ENCODE measurements at regions not wholly inside any gene's neighbourhood (a gene's known extent, or its start where the extent isn't known, plus 50 kb on each side); places are given as distances from the start of the nearest gene placed in this dataset.
"Not testable (repeated sequence)": the region's sequence is repeated elsewhere in the genome, so short reads cannot be mapped to it uniquely, and the experiment has no call there.

- DNase-seq (ENCODE audit: low spot score), result no peak
These were observed 276.0 kb downstream of the SOX2 start for GRCh38 chr3:181987736-181988135.

- DNase-seq (ENCODE audit: low spot score), result no peak
These were observed 287.1 kb downstream of the SOX2 start for GRCh38 chr3:181998828-181999227.

GRCh38 chr3:181999314-181999713 is 287.6 kb downstream of the SOX2 start:
- no peak for DNase-seq (ENCODE audit: low spot score)

GRCh38 chr3:182000447-182000846 is 288.7 kb downstream of the SOX2 start:
- DNase-seq (ENCODE audit: low spot score), result no peak

- DNase-seq (ENCODE audit: low spot score), result no peak
These were observed 293.5 kb downstream of the SOX2 start for GRCh38 chr3:182005219-182005618.

DNA sequence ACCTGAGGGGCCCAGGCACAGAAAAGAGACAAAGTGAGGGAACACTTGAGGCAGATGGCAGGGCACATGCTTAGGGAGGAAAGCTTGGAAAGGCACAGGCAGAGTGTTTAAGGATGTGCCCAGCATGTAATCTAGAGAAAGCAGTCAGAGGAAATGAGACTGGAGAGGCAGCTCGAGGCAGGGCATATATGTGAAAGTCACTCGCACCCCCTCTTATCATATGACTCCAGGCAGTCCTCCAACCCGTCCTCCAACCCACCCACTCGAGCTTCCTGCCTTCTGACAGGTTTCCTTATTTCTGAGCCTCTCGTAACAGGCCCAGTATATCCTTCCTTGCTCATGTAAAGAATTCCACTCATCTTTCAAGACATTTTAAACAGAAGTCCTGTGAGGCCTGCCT is 294.0 kb downstream of the SOX2 start:
- no peak for DNase-seq (ENCODE audit: low spot score)

DNA sequence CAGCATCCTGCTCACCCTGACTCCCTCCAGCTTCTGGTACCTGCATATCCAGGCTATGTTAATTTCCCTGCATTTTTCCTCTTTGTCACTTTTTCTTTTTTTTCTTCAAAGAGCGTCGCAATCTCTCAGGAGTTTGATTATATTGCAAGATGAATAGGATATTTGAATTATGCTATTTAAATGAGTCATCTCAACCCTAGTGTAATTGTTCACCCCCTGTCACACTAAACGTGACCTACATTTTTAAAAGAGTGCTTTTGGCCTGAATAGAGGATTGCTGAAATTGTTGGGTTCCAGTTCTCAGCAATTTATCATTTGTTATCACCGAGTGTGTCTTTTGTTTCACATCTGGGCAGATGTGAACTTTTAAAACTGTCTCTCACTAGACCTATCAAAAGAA is 294.7 kb downstream of the SOX2 start:
- no peak for DNase-seq (ENCODE audit: low spot score)

DNA sequence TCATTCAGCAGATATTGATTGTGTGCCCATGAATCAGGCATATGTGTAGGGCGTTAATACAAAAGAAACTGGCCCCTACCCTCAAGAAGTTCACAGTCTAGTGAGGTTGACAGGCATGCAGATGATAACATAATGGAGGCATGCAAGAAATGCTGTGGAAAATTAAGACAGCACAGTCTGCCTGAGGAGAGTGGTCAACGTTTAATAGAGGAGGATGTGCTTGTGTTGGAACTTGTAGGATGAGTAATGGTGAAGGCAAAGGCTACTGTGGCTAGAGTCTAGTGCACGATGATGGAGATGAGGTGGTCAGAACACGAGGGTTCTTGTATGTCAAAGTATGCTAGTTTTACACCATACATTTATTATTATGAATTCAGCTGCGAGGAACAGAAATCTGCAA is 295.7 kb downstream of the SOX2 start:
- DNase-seq (ENCODE audit: low spot score), result no peak

DNA sequence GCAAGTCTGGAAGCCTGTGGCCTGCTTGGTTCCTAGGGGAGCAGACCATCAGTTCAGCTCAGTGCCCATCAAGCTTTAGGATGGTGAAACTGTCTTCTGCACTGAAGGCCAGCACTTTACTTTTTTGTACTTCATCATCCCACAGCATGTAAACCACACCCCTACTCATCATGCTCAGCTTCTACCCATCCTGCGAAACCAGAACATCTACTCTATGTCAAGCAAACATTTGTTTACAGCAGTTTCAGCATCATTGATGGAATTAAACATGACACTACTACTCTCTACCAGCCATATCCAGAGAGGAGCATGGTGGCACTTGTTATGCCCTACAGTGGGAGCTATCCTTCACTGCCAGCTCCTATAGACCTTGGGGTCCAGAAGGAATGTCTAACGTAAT is 306.6 kb downstream of the SOX2 start:
- no peak for DNase-seq (ENCODE audit: low spot score)

- DNase-seq (ENCODE audit: low spot score), result no peak
These were observed 308.2 kb downstream of the SOX2 start for GRCh38 chr3:182019926-182020325.

- DNase-seq (ENCODE audit: low spot score), result no peak
These were observed 312.1 kb downstream of the SOX2 start for GRCh38 chr3:182023843-182024242.

- DNase-seq (ENCODE audit: low spot score), result no peak
These were observed 315.6 kb downstream of the SOX2 start for GRCh38 chr3:182027366-182027765.

GRCh38 chr3:182028081-182028480 is 316.4 kb downstream of the SOX2 start:
- DNase-seq (ENCODE audit: low spot score), result no peak

- DNase-seq (ENCODE audit: low spot score), result not testable (repeated sequence)
These were observed 322.5 kb downstream of the SOX2 start for GRCh38 chr3:182034231-182034630.

- no peak for DNase-seq (ENCODE audit: low spot score)
These were observed 323.6 kb downstream of the SOX2 start for GRCh38 chr3:182035324-182035723.

GRCh38 chr3:182036382-182036781 is 324.7 kb downstream of the SOX2 start:
- no peak for DNase-seq (ENCODE audit: low spot score)

DNA sequence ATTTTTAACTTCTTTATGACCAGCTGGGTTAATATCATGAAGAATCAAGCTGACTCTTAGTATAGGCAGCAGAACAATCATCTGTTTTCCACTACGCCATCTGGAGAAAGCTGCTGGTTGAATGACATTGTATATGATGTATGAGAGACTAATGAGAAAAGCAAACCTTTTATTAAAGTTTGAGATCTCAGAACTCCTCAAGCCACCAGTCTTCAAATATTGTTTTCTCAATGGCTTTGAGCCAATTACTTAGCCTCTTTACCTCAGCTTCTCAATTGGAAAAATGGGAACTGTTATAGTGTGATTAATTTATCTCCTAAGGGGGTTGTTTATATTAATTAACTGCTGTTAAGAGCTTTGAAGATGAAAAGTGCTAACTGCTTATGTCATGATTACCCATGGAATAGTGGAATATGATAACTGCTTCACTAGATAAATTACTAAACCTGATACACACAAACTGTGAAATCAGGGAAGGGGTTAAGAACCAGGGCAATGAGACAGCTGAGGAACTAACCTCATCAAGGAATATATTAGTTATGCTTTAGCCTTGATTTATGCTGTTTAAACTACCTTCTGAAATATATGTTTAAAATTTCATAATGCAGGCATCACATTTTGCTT is 330.1 kb downstream of the SOX2 start:
- DNase-seq (ENCODE audit: low spot score), result no peak

DNA sequence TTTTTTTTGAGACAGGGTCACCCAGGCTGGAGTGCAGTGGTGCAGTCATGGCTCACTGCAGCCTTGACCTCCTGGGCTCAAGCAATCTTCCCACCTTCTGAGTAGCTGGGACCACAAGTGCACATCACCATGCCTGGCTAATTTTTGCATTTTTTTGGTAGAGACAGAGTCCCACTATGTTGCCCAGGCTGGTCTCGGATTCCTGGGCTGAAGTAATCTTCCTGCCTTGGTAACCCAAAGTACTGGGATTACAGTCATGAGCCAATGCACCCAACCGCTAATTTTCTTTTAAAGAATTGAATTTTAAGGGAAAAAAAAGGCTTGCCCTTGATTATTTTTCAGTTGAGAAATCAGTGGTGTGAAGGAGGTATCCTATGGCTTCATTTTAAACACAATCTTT is 334.0 kb downstream of the SOX2 start:
- DNase-seq (ENCODE audit: low spot score), result no peak

DNA sequence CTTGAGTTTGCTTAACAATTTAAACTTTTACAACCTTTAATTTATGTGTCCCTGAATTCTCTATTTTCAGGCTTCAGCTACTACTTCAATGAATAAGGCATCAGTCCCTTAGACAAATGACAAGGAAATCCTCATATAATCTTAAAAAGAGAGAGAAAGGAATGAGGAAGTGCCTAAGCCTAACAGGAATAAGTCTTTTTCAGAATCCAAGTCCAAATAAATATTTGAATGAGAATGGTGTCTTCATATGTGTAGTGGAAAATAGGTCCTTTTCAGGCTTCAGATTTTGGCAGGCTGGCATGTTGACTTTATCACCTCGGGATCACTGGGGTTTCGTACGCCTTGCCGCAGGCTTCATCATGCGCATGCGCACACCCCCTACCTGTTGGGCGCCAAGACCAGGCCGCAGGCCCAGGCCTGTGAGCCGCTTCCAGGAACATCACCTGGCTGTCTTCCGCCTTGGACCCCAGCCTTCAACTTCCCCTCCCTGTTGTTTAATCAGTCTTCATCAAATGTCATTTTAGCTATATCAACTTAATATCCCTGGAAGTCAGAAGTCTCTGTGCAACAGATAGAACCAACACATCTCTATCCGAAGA is 334.5 kb downstream of the SOX2 start:
- DNase-seq (ENCODE audit: low spot score), result no peak

- no peak for DNase-seq (ENCODE audit: low spot score)
These were observed 339.2 kb downstream of the SOX2 start for GRCh38 chr3:182050932-182051331.

- DNase-seq (ENCODE audit: low spot score), result no peak
These were observed 340.6 kb downstream of the SOX2 start for GRCh38 chr3:182052332-182052731.

GRCh38 chr3:182052757-182053156 is 341.0 kb downstream of the SOX2 start:
- no peak for DNase-seq (ENCODE audit: low spot score)

GRCh38 chr3:182058488-182058887 is 346.8 kb downstream of the SOX2 start:
- DNase-seq (ENCODE audit: low spot score), result no peak

GRCh38 chr3:182063742-182064141 is 352.0 kb downstream of the SOX2 start:
- no peak for DNase-seq (ENCODE audit: low spot score)
